AG09319 (cell line): ENCODE measurements at regions not wholly inside any gene's neighbourhood (a gene's known extent, or its start where the extent isn't known, plus 50 kb on each side); places are given as distances from the start of the nearest gene placed in this dataset.

Source experiments
- DNase-seq: peaks from one replicate; pipeline ENCODE4 v3.0.0-alpha.2; 2010; ENCODE audit warnings: low read depth; ENCODE audit errors: extremely low read depth
- CTCF ChIP-seq: IDR thresholded peaks from 2 replicates; pipeline ENCODE4 v1.5.1; 2011; ENCODE audit warnings: low read depth, mild to moderate bottlenecking, inconsistent platforms, low read length, moderate library complexity

GRCh38 chr5:146993876-146994530 is 115.4 kb upstream of the PPP2R2B start:
- DNase-seq: no peak
- TF ChIP-seq CTCF: no peak

GRCh38 chr5:146995878-146996277 is 117.3 kb upstream of the PPP2R2B start:
- no peak for TF ChIP-seq CTCF
- DNase-seq: no peak

GRCh38 chr5:147015405-147015804 is 136.8 kb upstream of the PPP2R2B start:
- TF ChIP-seq CTCF: no peak

DNA sequence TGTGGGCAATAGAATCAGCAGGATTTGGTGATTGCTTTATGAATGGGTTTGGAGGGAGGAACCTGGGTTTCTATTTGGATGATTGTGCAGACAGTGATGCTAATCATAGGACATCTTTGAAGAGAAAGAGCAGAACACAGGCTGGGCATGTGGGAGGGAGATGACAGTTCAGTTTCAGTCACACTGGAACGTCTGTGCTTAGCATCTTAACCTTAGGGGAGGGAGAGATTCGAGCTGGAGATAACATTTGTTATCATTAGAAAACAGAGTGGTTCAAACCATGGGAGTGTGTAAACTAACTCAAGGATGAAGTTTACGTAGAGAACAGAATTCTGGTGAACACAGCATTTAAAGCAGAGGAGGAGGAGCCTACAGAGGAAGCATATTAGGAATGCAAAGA is 138.6 kb upstream of the PPP2R2B start:
- no peak for TF ChIP-seq CTCF
- no peak for DNase-seq

More at GRCh38 chr5:147015405-147015804, 136.8 kb upstream of the PPP2R2B start:
- DNase-seq: no peak

GRCh38 chr5:147017621-147018020 is 139.1 kb upstream of the PPP2R2B start:
- TF ChIP-seq CTCF: no peak
- DNase-seq: no peak

GRCh38 chr5:147018812-147019211 is 140.3 kb upstream of the PPP2R2B start:
- TF ChIP-seq CTCF: no peak
- no peak for DNase-seq

DNA sequence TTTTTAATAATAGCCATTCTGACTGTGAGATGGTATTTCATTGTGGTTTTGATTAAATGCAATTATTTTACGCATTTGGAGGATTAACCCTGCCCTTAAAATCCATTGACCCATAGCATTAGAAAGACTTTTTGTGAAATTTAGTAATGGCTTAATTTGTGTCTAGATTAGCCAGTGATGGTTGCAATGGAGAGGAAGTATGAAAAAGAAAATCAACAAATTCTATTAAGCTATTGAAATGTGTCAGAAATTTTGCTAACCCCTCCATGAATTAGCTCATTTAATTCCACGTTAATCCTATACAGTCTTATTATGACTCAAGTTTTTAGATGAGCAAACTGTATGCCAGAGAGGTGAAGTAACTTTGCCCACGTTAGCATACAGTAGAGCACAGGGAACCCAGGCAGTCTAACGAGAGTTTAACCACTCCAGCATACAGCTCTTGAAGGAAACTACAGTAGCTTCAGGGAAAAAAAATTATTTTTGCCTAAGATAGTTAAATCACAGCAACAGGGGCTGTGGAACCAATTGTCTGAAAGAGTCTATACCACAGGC is 158.2 kb upstream of the PPP2R2B start:
- TF ChIP-seq CTCF: no peak
- no peak for DNase-seq
